VCaP (cell line): ENCODE measurements at regions not wholly inside any gene's neighbourhood (a gene's known extent, or its start where the extent isn't known, plus 50 kb on each side); places are given as distances from the start of the nearest gene placed in this dataset.

ENCODE experiments used
- H3K27ac ChIP-seq: fragments of 450-650 bp; 2 replicates; pipeline ENCODE4 v1.5.1; 2017
- TF ChIP-seq, protein P1 (sequence below): fragments of 450-650 bp; conservative IDR thresholded peaks from 2 replicates; pipeline ENCODE4 v1.5.1; 2017; ENCODE audit warnings: mild to moderate bottlenecking, moderate library complexity

DNA sequence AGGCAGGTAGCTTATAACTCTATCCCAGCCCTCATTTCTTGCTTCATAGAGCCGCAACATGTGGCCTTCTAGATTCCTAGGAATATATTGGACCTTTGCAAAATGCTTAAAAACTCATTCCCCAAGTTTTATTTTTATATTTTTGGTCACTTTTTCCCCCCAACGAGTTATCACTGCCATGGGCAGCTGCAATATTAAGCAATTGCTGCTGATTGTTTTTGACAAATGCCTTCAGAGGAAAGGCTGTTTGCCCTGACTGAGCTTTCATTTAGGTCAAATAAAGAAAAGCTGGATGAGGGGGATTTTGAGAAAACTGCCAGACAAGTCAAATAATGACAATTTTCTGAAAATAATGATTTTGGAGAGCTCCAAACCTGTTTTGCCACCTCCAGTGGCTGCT, 976.9 kb upstream of the MBL2 start:
- TF ChIP-seq, protein P1, sequence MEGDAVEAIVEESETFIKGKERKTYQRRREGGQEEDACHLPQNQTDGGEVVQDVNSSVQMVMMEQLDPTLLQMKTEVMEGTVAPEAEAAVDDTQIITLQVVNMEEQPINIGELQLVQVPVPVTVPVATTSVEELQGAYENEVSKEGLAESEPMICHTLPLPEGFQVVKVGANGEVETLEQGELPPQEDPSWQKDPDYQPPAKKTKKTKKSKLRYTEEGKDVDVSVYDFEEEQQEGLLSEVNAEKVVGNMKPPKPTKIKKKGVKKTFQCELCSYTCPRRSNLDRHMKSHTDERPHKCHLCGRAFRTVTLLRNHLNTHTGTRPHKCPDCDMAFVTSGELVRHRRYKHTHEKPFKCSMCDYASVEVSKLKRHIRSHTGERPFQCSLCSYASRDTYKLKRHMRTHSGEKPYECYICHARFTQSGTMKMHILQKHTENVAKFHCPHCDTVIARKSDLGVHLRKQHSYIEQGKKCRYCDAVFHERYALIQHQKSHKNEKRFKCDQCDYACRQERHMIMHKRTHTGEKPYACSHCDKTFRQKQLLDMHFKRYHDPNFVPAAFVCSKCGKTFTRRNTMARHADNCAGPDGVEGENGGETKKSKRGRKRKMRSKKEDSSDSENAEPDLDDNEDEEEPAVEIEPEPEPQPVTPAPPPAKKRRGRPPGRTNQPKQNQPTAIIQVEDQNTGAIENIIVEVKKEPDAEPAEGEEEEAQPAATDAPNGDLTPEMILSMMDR, result no peak
- no peak overlapping the region for H3K27ac ChIP-seq

DNA sequence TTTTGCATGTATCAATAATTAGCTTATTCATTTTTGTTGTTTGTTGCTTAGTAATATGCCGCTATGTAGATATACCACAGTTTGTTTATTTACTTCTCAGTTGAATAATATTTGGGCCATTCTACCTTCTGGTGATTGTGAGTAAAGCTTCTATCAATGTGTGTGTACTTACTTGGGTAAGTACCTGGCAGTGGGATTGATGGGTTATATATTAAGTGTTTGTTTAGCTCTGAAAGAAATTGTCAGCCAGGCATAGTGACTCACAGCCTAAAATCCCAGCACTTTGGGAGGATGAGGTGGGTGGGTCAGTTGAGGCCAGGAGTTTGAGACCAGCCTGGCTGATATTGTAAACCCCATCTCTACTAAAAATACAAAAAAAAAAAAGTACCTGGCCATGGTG, 975.7 kb upstream of the MBL2 start:
- H3K27ac ChIP-seq, result no peak overlapping the region
- TF ChIP-seq, protein P1, result no peak

DNA sequence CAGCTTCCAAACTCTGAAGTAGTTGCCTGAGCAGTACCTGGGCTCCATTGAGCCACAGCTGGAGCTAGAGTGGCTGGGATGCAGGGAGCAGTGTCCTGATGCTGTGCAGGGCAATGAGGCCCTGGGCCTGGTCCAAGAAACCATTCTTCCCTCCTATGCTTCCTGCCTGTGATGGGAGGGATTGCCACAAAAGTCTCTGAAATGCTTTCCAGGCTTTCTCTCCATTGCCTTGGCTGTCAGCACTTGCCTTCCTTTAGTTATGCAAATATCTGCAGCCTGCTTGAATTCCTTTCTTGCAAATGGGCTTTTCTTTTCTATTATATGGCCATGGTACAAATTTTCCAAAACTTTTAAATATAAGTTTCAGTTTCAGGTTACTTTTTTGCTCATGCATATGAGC, 972.2 kb upstream of the MBL2 start:
- TF ChIP-seq, protein P1, result no peak
- no peak overlapping the region for H3K27ac ChIP-seq

DNA sequence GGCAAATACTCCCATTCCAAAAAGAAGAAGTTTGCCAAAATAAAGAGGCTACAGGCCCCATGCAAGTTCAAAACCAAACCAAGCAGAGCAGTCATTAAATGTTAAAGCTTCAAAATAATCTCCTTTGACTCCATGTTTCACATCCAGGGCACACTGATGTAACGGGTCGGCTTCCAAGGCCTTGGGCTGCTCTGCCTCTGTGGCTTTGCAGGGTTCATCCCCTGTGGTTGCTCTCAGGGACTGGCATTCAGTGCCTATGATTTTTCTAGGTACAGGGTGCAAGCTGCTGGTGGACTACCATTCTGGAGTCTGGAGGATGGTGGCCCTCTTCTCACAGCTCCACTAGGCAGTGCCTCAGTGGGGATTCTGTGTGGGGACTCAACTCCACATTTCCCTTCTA, 971.6 kb upstream of the MBL2 start:
- H3K27ac ChIP-seq, result no peak overlapping the region
- TF ChIP-seq, protein P1, result no peak

DNA sequence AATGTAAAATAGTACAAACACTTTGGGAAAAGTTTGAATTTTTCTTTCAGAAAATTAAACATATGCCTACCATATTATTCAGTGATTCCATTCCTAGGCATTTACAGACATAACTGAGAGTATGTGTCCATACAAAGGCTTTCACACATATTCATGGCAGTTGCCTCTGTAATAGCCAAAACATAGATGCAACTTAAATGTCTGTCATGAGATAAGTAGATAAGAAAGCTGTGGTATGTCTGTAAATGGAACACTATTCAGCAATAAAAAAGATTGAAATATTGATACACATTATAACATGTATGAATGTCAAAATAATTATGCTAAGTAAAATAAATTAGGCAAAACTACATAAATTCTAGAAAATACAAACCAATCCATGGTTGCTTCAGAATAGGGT, 964.5 kb upstream of the MBL2 start:
- TF ChIP-seq, protein P1, result no peak

DNA sequence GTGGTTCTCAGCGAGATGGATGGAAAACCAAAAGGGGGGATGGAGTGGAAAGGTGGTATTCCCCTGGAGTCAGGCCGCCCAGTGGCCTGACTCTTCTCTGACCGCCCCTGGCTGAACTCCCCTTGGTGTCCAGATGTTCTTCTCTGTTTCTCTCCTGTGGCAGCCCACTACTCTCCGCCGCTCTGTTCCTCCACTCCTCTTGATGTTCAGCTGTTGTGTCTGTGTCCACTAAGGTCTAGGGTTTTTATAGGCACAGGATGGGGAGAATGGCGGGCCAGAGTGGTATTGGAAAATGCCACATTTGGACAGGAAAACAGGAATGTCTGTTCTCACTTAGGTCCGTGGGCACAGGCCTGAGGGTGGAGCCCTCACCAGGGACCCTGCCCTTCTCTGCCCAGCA, 954.3 kb upstream of the MBL2 start:
- TF ChIP-seq, protein P1, result no peak
- no peak overlapping the region for H3K27ac ChIP-seq

More for the DNA sequence above, 964.5 kb upstream of the MBL2 start:
- no peak overlapping the region for H3K27ac ChIP-seq

DNA sequence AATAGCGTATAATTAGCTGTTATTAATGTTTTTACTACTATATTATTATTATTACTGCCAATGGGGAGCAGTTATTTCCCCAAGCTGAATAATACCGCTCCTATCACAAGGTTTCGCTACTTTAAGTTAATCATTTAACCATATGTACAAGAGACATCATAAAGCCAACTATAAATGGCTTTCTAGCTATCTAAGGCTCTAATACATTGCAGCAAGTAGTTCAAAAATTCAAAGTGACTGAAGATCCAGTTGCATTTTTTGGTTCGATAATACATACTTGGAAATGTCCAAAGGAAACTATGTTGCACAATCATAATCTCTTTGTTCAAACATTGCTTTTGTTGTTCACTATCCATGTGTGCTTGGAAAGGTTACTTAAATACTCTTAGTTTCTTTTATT, 952.0 kb upstream of the MBL2 start:
- TF ChIP-seq, protein P1, result no peak
- H3K27ac ChIP-seq, result no peak overlapping the region

DNA sequence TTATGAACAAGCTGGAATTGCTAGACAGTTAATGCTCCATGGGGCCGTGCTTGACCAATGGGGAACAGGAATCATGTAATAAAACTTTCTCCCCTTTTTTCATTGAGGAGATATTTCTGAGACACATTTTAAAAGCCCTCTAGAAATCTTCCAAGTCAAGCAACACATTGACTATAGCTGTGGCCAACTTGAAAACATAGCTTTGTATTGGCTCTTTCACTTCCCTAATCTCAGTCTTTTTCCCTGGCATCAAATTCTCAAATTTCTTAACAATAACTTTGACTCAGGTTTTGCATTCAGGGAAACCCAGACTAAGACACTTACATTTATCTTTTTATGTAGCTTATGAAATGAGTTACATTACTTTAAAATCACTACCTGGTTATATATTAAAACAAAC, 947.1 kb upstream of the MBL2 start:
- no peak overlapping the region for H3K27ac ChIP-seq
- TF ChIP-seq, protein P1, result no peak
